ENCODE measurements at regions not wholly inside any gene's neighbourhood (a gene's known extent, or its start where the extent isn't known, plus 50 kb on each side); places are given as distances from the start of the nearest gene placed in this dataset.

DNA sequence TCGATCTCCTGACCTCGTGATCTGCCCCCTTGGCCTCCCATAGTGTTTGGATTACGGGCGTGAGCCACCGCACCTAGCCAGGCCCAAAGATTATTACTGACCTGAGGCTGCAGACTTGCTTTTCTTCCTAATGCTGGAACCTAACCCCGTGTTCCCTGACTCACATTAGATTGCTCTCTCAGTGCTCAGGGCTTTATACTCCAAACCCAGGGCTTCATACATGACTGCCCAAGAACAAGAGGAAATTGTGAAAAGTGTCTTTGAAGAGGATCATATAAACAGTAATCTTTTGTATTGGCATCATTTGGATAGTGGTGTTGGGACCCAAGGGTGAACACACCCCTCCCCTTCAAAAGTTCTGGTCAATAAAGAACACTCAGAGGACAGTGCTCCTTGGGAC lies 233.3 kb upstream of the TAS2R1 start:
- TF ChIP-seq CTCF (optimal IDR thresholded peaks at IDR 0.05 in 1 of 3, IDR thresholded peaks at IDR 0.05 in 1 of 3, conservative IDR thresholded peaks at IDR 0.05 in 1 of 3; ENCODE audit: extremely low read depth in 1 of 3, insufficient read depth in 2 of 3, low read length in 3 of 3) (no peak), EZH2 (IDR thresholded peaks at IDR 0.05; ENCODE audit: low read length) (no peak)
